ENCODE measurements at regions not wholly inside any gene's neighbourhood (a gene's known extent, or its start where the extent isn't known, plus 50 kb on each side); places are given as distances from the start of the nearest gene placed in this dataset.
"Not testable (repeated sequence)": the region's sequence is repeated elsewhere in the genome, so short reads cannot be mapped to it uniquely, and the experiment has no call there.

DNA sequence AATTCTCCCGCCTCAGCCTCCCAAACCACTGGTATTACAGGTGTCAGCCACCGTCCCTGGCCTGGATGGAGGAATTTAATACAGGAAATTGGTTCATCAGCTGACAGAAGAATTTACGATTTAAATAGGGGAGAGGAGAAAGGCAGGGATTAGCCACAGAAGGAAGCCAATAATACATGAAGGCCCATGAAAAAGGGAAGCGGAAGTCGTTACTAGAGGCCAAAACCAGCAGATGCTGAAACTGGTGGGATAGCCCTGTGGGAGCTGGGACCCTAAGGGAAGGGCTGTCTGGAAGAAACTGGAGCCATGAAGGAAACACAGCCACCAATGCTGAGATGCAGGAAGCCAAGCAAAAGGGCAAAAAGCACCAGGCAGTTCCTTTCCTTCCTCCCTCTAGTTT lies 163.7 kb upstream of the RMP24 start:
- TF ChIP-seq, protein P1, sequence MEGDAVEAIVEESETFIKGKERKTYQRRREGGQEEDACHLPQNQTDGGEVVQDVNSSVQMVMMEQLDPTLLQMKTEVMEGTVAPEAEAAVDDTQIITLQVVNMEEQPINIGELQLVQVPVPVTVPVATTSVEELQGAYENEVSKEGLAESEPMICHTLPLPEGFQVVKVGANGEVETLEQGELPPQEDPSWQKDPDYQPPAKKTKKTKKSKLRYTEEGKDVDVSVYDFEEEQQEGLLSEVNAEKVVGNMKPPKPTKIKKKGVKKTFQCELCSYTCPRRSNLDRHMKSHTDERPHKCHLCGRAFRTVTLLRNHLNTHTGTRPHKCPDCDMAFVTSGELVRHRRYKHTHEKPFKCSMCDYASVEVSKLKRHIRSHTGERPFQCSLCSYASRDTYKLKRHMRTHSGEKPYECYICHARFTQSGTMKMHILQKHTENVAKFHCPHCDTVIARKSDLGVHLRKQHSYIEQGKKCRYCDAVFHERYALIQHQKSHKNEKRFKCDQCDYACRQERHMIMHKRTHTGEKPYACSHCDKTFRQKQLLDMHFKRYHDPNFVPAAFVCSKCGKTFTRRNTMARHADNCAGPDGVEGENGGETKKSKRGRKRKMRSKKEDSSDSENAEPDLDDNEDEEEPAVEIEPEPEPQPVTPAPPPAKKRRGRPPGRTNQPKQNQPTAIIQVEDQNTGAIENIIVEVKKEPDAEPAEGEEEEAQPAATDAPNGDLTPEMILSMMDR (IDR thresholded peaks at IDR 0.05): no peak
- DNase-seq (ENCODE audit: low spot score): no peak
- no peak overlapping the region for H3K27ac ChIP-seq
- no peak overlapping the region for H3K4me3 ChIP-seq

DNA sequence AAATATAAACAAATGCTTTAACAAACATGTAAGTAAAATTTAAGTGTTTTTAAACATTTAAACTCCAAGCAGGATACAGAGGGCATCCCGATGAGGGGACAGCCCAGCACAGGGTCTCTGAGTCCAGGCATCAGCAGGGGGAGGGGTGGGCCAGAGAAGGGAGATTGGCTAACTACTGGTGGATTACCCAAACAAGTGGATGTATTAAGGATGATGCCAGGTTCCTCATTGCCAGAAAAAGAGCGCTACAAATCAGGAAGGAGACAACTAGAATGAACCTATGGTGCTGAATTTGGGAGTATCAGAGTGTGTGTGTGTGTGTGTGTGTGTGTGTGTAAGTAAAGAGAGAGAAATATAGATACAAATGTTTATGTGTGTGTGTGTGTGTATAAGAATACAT lies 162.0 kb upstream of the RMP24 start:
- DNase-seq (ENCODE audit: low spot score): no peak

DNA sequence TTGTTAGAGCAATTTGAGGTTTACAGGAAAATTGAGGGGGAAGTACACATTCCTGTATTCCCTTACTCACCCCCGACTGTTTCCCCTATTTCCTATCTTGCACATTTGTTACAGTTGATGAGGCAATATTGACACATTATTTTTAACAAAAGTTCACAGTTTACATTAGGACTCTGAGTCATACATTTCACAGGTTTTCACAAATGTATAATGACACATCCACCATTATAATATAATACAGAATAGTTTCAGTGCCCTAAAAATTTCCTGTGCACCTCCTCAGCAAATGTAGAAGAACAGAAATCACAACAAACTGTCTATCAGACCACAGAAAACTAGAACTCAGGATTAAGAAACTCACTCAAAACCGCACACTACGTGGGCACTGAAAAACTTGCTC lies 160.6 kb upstream of the RMP24 start:
- H3K4me3 ChIP-seq: no peak overlapping the region
- DNase-seq (ENCODE audit: low spot score): no peak
- no peak overlapping the region for H3K27ac ChIP-seq
- TF ChIP-seq, protein P1 (IDR thresholded peaks at IDR 0.05): no peak

More for the DNA sequence above, 162.0 kb upstream of the RMP24 start:
- no peak overlapping the region for H3K4me3 ChIP-seq
- H3K27ac ChIP-seq: no peak overlapping the region
- TF ChIP-seq, protein P1 (IDR thresholded peaks at IDR 0.05): no peak

- H3K27ac ChIP-seq; H3K4me3 ChIP-seq; DNase-seq (ENCODE audit: low spot score): not testable (repeated sequence)
Measured at GRCh38 chr18:35815011-35815410, 157.5 kb upstream of the RMP24 start.

DNA sequence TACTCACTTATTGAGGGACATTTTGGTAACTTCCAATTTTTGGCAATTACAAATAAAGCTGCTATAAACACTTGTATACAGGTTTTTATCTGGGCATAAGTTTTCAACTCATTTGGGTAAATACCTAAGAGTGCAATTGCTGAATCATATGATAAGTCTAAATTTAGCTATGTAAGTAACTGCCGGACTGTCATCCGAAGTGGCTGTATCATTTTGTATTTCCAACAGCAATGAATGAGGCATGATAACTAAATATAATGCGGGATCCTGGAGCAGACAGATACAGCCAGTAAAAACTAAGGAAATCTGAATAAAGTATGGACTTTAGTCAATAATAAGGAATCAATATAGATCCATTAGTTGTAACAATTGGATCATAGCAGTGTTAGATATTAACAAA lies 156.5 kb upstream of the RMP24 start:
- no peak for DNase-seq (ENCODE audit: low spot score)
- no peak overlapping the region for H3K4me3 ChIP-seq
- H3K27ac ChIP-seq: no peak overlapping the region
- TF ChIP-seq, protein P1 (IDR thresholded peaks at IDR 0.05): no peak

GRCh38 chr18:35817604-35818352 lies 154.7 kb upstream of the RMP24 start:
- TF ChIP-seq, protein P1 (IDR thresholded peaks at IDR 0.05): no peak
- Histone ChIP-seq H3K4me3 (no peak overlapping the region), H3K27ac (no peak overlapping the region)
- DNase-seq (ENCODE audit: low spot score): no peak

GRCh38 chr18:35818353-35818667 lies 154.2 kb upstream of the RMP24 start:
- no peak for DNase-seq (ENCODE audit: low spot score)
- H3K27ac ChIP-seq: no peak overlapping the region
- TF ChIP-seq, protein P1 (IDR thresholded peaks at IDR 0.05): no peak
- no peak overlapping the region for H3K4me3 ChIP-seq
